ENCODE measurements at regions not wholly inside any gene's neighbourhood (a gene's known extent, or its start where the extent isn't known, plus 50 kb on each side); places are given as distances from the start of the nearest gene placed in this dataset.

GRCh38 chr14:83462759-83463158, 1929.1 kb upstream of the SEL1L start:
- TF ChIP-seq SP1 (IDR thresholded peaks at IDR 0.05) (no peak), TARDBP (IDR thresholded peaks at IDR 0.05) (no peak), HDGF (IDR thresholded peaks at IDR 0.05; ENCODE audit: borderline replicate concordance) (no peak), PKNOX1 (IDR thresholded peaks at IDR 0.05) (no peak), FOXA1 (IDR thresholded peaks at IDR 0.05) (no peak), ELF4 (IDR thresholded peaks at IDR 0.05) (no peak), FOXM1 (IDR thresholded peaks at IDR 0.05; ENCODE audit: borderline replicate concordance) (no peak), FOXK2 (IDR thresholded peaks at IDR 0.05) (no peak), BHLHE40 (IDR thresholded peaks at IDR 0.05; ENCODE audit: borderline replicate concordance) (no peak), NFRKB (IDR thresholded peaks at IDR 0.05) (no peak)
